HG02798 (cell line): ENCODE measurements at regions not wholly inside any gene's neighbourhood (a gene's known extent, or its start where the extent isn't known, plus 50 kb on each side); places are given as distances from the start of the nearest gene placed in this dataset.

Experiments
- ATAC-seq: cut with Tn5 transposase; IDR thresholded peaks from one replicate; pipeline ENCODE4 v1.9.1; 2021; ENCODE audit warnings: mild to moderate bottlenecking; ENCODE audit not compliant: unreplicated experiment, poor library complexity

DNA sequence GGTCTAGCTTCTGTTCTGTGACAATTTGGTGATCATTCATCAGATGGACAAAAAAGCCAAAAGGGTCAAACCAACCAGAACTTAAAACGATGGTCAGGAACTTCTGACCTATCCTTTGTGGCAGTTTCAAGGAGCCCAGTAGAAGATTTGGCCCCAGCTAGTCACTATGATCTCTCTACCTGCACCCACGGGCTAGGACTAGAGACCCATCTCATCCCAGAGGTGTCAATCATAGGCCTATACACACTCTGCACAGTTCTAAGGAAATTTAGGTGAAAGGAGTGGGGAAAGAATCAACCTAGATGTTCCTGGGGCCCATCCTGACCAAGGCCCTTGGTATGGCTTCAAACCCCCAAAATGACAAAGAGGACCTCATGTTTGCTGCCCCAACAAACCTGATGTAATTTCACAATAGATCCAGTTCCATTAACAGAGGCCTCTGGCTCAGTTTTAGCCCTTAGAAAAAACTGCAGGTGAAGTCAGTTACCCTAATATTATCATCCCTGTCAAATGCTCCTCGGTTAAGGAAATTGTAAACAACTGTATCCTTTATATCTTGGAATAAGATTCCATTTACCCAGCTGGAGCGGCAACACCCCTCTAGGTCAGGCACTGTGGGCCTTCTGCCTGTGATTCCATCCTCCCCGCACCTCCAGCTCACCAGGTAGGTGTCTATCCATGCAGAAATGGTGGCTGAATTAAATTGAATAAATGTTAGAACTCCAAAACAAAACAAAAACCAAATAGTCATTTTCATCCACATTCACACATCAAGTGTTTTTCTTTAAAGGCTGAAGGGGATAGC, 138.7 kb downstream of the ENC1 start:
- ATAC-seq, result no peak

DNA sequence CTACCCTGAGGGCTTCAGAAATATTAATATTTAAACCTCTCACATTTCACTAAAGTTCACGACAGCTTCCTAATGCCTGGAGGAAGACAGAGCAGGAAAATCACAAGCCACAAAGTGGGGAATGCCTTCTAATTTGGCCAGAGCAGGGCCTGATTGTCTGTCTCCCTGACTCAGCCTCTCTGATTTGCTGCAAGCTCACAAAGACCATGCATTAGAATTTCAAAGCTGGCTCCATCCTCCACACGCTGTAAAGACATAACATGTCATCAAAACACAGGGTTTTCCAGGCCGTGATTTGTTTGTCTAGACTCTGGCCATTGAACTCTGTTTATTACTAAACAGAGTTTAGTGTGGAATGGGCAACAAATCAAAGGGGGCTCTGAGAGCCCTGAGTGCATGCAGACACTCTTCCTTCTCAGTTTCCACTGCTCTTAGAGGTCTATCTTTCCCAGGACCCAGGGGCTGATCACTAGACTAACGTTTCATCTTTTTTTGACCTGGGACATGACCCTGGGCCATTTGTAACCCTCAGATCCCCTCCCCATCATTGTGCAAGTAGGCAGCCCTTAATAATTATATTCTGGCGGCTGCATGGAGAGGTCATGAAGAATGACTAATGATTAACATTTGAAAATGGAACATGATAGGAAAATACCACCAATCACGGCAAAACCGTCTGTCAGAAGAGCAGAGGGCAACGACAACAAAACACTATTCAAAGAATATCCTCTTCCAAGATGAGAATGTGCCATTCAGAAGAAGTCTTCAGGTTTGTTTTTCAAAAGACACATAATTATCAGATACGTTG, 140.2 kb downstream of the ENC1 start:
- ATAC-seq, result no peak

DNA sequence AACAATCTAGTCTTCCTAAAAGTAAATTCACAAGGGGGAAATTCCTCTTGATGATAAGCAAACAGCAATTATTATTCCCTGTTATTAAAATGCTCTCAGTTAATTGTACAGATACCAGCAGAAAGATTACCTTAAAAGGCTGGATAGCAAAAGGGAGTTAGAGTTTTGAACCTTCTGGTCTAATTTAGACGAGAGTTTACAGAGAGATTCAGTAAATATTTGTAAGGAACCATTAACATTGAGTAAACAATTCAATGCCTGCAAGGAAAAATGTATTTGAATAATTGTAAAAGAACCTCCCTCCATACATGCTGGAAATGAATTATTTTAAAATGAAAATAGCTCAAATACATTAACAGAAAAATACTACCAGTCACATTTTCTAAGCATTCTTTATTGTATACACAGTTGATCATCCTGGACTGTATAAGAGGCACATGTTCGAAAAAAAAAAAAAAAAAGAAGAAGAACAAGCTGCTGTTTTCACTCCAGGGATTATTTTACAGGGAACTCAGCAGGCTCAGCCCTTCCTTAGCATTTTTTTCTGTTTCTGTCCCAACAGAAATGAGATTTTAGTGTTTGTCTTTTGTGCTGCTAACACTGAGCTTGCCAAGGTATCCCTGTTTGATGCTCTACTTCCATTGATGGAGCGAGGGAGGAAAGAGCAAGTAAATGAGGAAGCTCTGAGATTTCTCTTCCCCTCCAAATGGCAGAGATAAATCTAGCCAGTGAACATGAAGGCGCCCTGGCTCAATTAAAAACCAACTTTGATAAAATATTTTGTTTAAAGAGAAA, 141.1 kb downstream of the ENC1 start:
- ATAC-seq, result no peak

DNA sequence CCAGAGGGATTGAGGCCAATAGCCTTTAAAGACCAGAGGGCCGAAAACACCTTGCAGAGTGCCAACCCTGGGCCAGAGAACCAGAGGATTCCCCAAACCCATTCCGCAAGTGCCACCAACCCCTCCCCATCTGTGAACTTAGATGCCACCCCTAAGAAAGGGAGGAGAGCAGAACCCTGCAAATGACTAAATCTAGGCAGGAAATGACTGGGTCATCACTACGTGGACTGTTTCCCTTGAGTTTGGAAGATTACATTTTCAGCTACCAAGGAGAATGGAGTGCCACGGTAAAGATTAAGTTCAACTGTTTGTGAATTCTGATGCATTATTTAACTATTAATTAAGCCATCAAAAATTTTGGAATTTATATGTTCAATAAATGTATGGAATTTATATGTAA, 142.8 kb downstream of the ENC1 start:
- ATAC-seq, result no peak

DNA sequence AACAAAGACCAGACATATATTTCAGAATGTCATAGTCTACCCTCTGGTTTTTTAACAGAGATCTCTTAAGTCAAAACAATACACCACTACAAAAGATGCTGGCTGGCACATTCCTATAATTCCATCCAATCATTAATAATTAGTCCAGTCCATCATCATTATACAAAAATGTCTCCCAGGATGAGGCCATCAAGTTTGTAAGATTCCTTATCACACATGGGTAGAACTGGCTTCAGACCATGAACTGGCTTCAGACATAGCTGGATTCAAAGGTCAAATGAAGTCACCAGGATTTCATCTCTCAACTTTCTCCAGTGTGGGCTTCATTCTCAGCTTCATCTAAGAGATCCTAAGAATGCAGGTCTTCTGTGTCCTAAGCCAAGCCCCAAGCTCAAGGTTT, 147.1 kb downstream of the ENC1 start:
- ATAC-seq, result no peak

DNA sequence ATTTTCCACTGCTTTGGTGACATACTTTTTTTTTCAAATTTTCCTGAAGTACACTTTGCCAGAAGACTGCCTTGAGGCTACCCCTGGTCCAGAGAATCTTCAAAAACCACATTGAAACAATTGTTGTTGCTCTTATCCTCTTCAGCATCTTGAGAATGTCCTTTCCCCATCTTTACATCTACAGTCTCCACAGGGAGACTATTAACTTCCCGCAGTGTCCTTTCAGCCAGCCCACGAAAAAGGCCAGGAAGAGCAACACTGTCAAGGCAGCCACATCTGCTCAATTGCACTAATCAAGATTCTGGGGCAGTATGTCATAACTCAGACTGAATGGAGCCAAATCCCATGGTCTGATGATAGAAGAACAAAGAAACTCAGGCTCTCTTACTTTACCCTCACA, 148.3 kb downstream of the ENC1 start:
- no peak for ATAC-seq

DNA sequence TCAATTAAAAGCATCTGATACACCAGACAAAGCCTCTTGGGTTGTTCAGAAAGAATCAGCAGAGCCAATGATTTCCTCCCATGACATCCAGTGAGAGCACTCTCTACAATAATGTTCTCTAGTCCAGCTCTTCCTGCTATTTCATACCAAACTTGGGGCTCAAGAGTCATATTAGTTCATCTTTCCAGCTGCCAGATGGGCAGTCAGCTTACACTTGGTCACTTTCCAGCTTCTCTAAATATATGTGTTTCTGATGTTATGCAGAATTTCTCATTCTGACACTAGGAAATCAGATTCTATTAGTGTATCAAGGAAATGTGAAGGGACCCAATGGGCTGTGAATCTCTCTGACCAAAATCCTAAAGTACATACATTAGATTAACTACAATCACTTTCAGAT, 148.9 kb downstream of the ENC1 start:
- ATAC-seq, result no peak

DNA sequence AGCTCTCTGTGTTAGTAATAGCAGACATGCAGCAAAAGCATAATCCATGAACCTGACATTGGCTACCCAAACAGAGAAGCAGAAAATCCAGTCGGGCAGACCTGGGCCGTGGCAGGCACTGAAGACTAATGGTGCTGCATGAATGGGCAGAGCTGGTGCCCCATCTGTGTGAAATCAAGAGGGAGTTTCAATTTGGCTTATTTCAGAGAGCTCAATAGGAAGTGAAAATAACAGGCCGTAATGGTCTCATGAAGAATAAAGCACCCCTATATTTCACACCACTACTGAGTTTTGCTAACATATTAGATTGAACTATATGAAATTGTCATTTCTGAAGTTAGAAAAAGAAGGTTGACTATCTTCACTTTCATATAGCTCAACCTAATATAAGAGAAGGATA, 149.7 kb downstream of the ENC1 start:
- peak; percentile 97 for ATAC-seq

DNA sequence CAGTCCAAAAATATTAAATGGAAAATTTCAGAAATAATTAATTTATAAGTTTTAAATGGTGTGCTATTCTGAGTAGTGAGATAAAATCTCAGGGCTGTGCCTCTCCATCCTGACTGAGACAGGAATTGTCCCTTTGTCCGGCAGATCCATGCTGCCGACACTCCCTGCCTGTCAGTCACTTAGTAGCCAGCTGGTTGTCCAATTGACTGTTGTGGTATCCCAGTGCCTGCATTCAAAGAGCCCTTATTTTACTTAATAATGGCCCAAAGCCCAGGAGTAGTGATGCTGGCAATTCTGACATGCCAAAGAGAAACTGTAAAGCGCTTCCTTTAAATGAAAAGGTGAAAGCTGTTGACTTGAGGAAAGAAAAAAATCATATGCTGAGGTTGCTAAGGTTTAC, 157.5 kb downstream of the ENC1 start:
- no peak for ATAC-seq

DNA sequence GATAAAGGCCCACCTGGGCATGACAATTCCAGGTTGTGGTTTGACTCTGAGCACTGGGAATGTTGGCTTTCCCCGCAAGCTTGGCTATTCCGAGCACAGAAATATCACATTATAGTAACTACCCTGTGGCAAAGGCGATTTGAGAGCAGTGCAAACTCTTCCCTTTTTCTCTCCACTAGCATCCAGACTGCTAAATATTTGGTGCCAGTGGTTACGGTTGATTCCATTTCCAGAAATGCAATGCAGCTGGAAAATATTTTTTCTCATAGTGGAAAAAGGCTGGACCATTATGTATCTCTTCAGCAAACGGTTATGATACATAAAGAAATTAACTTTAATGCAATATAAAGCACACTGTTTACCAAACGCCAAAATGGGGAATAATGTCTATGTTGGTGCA, 158.0 kb downstream of the ENC1 start:
- no peak for ATAC-seq

DNA sequence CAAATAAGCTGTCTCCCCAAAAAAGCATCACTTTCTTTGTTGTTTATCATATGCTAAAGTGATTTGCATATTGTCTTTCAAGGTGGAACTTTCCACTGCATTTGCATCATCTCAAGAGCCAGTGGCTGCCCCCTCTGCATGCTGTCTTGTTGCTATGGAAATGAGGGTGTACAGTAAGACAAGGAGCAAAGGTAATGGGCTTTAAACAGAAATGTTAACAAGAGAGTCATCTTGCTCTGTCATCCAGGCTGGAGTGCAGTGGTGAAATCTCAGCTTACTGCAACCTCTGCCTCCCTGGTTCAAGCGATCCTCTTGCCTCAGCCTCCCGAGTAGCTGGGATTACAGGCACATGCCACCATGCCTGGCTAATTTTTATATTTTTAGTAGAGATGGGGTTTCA, 159.2 kb downstream of the ENC1 start:
- ATAC-seq, result peak; percentile 71

DNA sequence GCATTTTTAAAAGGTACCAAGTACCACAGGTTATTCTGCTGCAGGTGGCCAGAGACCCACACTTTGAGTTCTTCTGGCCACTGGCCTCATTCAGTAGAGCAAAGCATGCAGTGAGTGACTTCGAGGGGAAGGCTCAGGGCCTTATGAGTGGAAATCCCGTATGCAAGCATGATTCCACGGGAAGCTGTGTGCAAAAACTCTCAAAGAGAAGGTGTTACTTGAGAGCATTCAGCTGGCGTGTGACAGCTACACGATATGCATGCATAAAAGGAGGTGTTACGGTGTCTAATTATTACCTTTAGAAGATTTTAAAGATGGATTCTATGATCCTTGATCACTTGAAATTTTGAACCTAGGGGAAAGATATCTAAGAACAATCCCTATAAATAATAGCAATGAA, 160.3 kb downstream of the ENC1 start:
- no peak for ATAC-seq

DNA sequence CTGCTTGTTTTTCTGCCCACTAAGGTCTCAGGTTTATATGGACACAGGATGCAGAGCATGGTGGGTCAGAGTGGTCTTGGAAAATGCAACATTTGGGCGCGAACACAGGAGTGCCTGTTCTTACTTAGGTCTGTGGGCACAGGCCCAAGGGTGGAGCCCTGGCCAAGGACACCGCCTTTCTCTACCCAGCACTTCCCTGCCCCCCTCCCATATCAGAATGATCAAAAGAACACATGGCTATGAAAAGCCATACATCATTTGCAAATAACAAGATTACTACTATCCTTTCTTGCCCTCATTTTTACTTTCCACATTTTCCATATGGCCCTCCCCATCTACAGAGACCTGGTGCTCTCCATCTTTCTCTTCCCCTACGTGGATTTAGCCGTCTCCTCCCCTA, 162.2 kb downstream of the ENC1 start:
- no peak for ATAC-seq

DNA sequence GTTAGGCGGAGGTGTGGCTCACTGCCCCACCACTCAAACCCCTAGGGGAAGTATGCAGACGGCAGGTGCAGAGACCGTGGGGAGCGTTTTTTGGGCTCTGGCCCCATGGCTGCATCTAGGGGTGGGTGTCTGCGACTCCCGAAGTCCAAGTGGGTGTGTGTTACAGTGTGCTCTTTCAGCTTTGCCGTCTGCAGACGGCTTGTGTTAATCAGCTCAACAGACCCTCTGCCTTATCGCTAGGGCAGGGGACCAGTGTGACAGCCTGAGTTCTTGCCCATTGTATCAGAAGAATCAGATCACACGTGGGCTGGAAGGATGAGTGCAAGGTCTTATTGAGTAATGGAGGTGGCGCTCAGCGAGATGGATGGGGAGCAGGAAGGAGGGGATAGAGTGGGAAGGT, 162.8 kb downstream of the ENC1 start:
- ATAC-seq, result no peak

DNA sequence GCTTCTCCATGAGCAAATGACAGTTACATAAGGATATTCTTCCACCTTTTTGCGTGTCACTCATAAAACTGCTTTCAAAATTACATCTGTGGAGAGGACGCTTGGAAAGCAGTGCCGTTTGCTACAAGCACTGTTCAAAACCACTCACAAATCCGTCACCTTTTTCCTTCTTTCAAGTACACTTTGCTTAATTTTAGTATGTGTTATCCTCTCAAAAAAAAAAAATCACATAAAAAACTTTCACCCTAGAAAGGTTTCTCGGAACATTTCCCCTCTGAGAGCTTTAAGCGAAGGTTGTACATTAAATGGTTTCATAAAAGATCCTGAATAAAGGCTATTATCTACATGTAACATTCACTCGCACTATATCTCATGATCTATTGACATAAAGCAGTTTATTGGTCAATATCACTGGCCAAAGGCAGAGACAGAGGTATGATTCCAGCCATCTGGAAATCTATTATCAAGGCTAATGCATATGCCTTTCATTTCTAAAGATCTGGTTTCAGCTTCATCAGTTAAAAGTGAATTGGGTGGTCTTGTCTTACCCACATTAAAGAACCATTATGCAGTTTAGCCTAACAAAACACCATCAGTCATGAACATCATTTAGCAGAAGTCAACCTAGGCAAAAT, 163.6 kb downstream of the ENC1 start:
- ATAC-seq, result no peak

DNA sequence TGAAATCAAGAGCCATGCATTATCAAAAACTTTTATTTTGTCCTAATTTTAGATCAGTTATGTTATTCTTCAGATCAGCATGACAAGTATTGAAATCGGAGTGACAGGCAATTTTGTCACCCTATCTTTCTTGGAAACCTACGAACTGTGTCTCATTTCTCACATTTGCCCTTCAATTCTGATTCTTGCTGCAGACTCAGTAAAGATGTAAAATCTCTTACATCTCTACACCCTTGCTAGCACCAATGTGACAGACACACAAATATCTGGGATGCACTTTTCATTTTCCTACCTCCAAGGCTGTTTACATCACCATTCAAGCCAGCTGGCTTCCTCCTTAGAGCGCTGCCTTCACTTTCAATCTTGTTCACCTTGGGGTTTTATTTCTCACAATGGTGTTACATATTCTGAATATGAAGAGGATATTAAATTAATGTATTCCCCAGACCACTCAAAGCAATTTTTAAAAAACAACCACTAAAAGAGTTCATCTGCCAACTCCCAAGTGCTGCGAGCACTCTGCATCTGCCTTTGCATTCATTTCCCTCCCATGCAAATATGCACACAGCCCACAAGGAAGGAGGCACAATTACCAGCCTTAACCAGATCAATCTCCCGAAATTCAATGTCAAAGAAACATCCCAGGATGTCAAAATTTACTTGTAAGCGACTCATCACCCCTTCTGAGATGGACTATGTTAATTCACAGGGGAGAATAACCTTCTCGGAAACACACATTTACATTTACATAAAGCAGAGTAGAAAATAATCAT, 164.3 kb downstream of the ENC1 start:
- no peak for ATAC-seq

DNA sequence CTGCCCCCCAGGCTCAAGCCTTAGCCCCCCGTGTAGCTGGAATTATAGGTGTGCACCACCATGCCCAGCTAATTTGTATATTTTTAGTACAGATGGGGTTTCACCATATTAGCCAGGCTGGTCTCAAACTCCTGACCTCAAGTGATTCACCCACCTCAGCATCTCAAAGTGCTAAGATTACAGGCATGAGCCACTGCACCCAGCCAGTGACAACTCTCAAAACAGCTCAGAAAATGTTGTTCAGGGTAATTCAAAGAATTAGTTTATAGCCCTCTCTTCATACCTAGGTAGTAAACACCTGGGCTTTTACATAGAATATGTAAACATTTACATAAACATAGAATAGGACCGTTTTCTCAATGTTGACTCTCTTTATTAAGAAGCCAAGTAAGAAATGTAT, 168.7 kb downstream of the ENC1 start:
- no peak for ATAC-seq

DNA sequence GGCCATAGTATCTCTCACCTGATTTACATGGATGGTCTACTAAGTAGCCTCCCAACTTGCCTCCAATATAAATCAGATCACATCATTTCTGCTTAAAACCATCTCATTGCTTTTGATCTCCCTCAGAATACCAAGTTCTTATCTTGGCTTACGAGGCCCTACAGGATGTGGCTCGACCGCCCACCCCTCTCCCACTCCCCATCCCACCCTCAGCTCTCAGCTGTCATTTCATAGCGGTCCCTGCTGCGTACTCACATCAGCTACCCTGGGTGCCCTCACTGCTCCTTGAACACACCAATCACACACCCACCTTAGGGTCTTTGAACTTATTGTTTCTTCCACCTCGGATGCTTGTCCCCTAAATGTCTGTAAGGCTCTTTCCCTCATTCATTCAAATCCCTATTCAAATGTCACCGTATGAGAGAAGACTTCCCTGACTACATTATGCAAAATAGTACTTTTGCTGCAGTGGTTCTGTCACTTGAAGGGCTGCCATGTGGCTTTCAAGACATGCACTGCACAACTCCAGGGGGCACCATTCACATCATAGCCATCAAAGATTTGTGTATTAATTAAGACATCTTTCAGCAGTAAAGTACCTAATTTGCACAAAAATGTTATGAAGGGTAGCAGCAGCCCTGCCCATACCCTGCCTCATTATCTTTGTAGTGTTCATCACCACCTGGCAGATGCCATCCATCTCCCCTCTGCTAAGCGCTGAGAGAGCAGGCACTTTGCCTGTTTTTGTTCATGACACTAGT, 171.1 kb downstream of the ENC1 start:
- no peak for ATAC-seq

DNA sequence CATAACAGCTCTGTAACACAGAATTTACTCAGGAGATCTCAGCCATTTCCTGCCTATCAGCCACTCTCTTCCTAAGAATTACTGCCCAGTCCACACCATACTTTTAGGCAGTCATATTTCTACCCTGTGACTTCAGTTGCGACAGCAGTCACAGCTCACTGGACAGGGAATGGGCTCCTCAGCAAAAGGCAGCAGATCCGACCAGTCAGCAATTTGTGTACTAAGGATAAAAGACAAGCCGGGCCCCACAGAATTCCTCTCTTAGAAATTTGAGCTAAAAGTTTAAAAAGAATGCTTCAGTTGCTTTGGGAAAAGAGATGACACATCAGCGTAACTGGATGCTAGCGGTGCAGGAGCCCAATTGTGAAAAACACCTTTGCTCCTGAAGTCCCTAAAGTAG, 172.1 kb downstream of the ENC1 start:
- no peak for ATAC-seq
